GM21447 (cell line): ENCODE measurements at regions not wholly inside any gene's neighbourhood (a gene's known extent, or its start where the extent isn't known, plus 50 kb on each side); places are given as distances from the start of the nearest gene placed in this dataset.
"Not testable (repeated sequence)": the region's sequence is repeated elsewhere in the genome, so short reads cannot be mapped to it uniquely, and the experiment has no call there.

Experiments used
- ATAC-seq: cut with Tn5 transposase; IDR thresholded peaks from one replicate; pipeline ENCODE4 v1.9.1; 2021; ENCODE audit not compliant: unreplicated experiment

GRCh38 chr1:91099746-91100621 is 78.1 kb upstream of the ZNF644 start:
- no peak for ATAC-seq

GRCh38 chr1:91098299-91098906 is 76.6 kb upstream of the ZNF644 start:
- ATAC-seq, result no peak

- not testable (repeated sequence) for ATAC-seq
These were observed 73.5 kb upstream of the ZNF644 start for GRCh38 chr1:91095321-91095720.

GRCh38 chr1:91092503-91092902 is 70.7 kb upstream of the ZNF644 start:
- ATAC-seq, result no peak

GRCh38 chr1:91091812-91092211 is 70.0 kb upstream of the ZNF644 start:
- no peak for ATAC-seq

GRCh38 chr1:91080650-91081049 is 58.8 kb upstream of the ZNF644 start:
- no peak for ATAC-seq

GRCh38 chr1:91078859-91079258 is 57.0 kb upstream of the ZNF644 start:
- no peak for ATAC-seq

GRCh38 chr1:91076834-91077233 is 55.0 kb upstream of the ZNF644 start:
- no peak for ATAC-seq

GRCh38 chr1:91075233-91076135 is 53.6 kb upstream of the ZNF644 start:
- ATAC-seq, result no peak

GRCh38 chr1:91073299-91073698 is 51.5 kb upstream of the ZNF644 start:
- no peak for ATAC-seq

- no peak for ATAC-seq
These were observed 50.0 kb upstream of the ZNF644 start for GRCh38 chr1:91071838-91072237.
